Neural cell (in vitro differentiated cells): ENCODE measurements at regions not wholly inside any gene's neighbourhood (a gene's known extent, or its start where the extent isn't known, plus 50 kb on each side); places are given as distances from the start of the nearest gene placed in this dataset.

Source experiments
- POLR2AphosphoS5 ChIP-seq: IDR thresholded peaks from 2 replicates; pipeline ENCODE4 v1.6.1; 2012
- REST ChIP-seq: IDR thresholded peaks from 2 replicates; pipeline ENCODE4 v1.6.1; 2012; ENCODE audit warnings: borderline replicate concordance
- TF ChIP-seq, protein P1 (sequence below): fragments of 450-650 bp; IDR thresholded peaks from 2 replicates; pipeline ENCODE4 v1.5.1; 2014; ENCODE audit warnings: antibody characterized with exemption, mild to moderate bottlenecking, moderate library complexity; ENCODE audit not compliant: poor library complexity, severe bottlenecking

- no peak for TF ChIP-seq REST
- TF ChIP-seq, protein P1, sequence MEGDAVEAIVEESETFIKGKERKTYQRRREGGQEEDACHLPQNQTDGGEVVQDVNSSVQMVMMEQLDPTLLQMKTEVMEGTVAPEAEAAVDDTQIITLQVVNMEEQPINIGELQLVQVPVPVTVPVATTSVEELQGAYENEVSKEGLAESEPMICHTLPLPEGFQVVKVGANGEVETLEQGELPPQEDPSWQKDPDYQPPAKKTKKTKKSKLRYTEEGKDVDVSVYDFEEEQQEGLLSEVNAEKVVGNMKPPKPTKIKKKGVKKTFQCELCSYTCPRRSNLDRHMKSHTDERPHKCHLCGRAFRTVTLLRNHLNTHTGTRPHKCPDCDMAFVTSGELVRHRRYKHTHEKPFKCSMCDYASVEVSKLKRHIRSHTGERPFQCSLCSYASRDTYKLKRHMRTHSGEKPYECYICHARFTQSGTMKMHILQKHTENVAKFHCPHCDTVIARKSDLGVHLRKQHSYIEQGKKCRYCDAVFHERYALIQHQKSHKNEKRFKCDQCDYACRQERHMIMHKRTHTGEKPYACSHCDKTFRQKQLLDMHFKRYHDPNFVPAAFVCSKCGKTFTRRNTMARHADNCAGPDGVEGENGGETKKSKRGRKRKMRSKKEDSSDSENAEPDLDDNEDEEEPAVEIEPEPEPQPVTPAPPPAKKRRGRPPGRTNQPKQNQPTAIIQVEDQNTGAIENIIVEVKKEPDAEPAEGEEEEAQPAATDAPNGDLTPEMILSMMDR: no peak
- TF ChIP-seq POLR2AphosphoS5: no peak
Observed at GRCh38 chr12:13586361-13586760, 389.8 kb downstream of the EMP1 start.
